ENCODE measurements at regions not wholly inside any gene's neighbourhood (a gene's known extent, or its start where the extent isn't known, plus 50 kb on each side); places are given as distances from the start of the nearest gene placed in this dataset.

- Histone ChIP-seq H3K79me2 (ENCODE audit: control insufficient read depth, insufficient read depth, low read length) (no peaks in the 10 kb centered on the region), H3K27ac (ENCODE audit: insufficient read depth, low read length) (no peak overlapping the region), H3K4me2 (ENCODE audit: extremely low read depth, insufficient read depth, low read length) (no peak overlapping the region), H3K9me3 (ENCODE audit: control insufficient read depth, insufficient read depth, low read depth, low read length) (no peaks in the 10 kb centered on the region), H3K4me3 (replicated peaks in 1 of 4; ENCODE audit: control extremely low read depth in 1 of 4, insufficient read depth in 1 of 4, low read depth in 3 of 4, low read length in 4 of 4) (no peak overlapping the region), H3K36me3 (ENCODE audit: control insufficient read depth, insufficient read depth, low read length) (no peaks in the 10 kb centered on the region), H2AFZ (ENCODE audit: low read length) (peak overlapping the region; percentile 44), H3K27me3 (ENCODE audit: control insufficient read depth, insufficient read depth, low read length) (no peaks in the 10 kb centered on the region), H3K9ac (ENCODE audit: insufficient read depth, low read length) (no peak overlapping the region), H4K20me1 (ENCODE audit: control insufficient read depth, extremely low read depth, insufficient read depth, low read length) (no peaks in the 10 kb centered on the region), H3K4me1 (ENCODE audit: control insufficient read depth, extremely low read depth, insufficient read depth, low read length) (no peaks in the 10 kb centered on the region)
- DNase-seq (ENCODE audit: low read depth in 2 of 2): peak in 1 of 2 donors; percentile 20
- TF ChIP-seq EZH2 (IDR thresholded peaks at IDR 0.05; ENCODE audit: low read length, missing control alignments) (no peak), CTCF (conservative IDR thresholded peaks at IDR 0.05 in 1 of 2, IDR thresholded peaks at IDR 0.05 in 1 of 2; ENCODE audit: low read depth in 1 of 2, low read length in 2 of 2) (no peak)
Measured at GRCh38 chr4:126441173-126442035, 1126.6 kb downstream of the FAT4 start.

DNA sequence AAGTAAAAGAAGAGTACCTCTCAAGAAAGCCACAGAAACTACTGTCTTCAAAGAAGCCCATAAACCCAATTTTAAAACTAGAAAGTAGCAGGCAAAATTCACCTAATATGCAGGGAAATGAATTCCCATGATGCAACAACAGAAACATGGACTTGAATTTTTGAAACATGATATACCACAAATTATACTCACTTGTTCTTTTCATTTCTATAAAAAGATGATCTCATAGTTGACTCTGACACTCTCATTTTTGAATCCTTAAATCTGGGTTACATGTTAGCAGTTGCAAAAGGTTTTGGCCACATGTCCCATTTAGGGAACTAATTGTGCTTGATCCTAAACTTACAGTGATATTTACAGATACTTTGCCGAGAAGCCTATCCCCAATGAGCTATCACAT lies 1130.8 kb downstream of the FAT4 start:
- TF ChIP-seq CTCF (conservative IDR thresholded peaks at IDR 0.05 in 1 of 2, IDR thresholded peaks at IDR 0.05 in 1 of 2; ENCODE audit: low read depth in 1 of 2, low read length in 2 of 2) (no peak), EZH2 (IDR thresholded peaks at IDR 0.05; ENCODE audit: low read length, missing control alignments) (no peak)
- H3K4me3 ChIP-seq (replicated peaks in 1 of 4; ENCODE audit: control extremely low read depth in 1 of 4, insufficient read depth in 1 of 4, low read depth in 3 of 4, low read length in 4 of 4): no peak overlapping the region

DNA sequence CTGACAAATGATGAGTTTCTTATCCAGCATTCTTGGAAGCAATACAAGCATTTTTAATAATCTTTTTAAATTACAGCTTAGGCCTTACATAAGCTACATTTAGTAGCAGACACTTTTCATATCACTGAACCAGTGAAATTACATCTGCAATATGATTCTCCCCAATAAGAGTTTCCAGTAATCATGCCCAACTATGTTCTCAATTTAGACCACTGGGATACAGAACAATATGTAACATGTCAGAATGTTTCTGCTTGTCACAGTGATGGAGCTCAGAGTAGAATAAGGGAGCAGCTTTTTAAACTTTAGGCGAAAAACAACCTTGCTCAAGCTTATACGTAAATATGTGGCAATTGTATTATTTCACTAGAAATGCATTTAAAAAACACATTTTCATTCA lies 1132.2 kb downstream of the FAT4 start:
- Histone ChIP-seq H3K9ac (ENCODE audit: insufficient read depth, low read length) (no peak overlapping the region), H3K27ac (ENCODE audit: insufficient read depth, low read length) (no peak overlapping the region), H2AFZ (ENCODE audit: low read length) (no peak overlapping the region), H3K4me1 (ENCODE audit: control insufficient read depth, extremely low read depth, insufficient read depth, low read length) (no peaks in the 10 kb centered on the region), H4K20me1 (ENCODE audit: control insufficient read depth, extremely low read depth, insufficient read depth, low read length) (no peaks in the 10 kb centered on the region), H3K36me3 (ENCODE audit: control insufficient read depth, insufficient read depth, low read length) (no peaks in the 10 kb centered on the region), H3K79me2 (ENCODE audit: control insufficient read depth, insufficient read depth, low read length) (no peaks in the 10 kb centered on the region), H3K4me3 (replicated peaks in 1 of 4; ENCODE audit: control extremely low read depth in 1 of 4, insufficient read depth in 1 of 4, low read depth in 3 of 4, low read length in 4 of 4) (no peak overlapping the region), H3K9me3 (ENCODE audit: control insufficient read depth, insufficient read depth, low read depth, low read length) (no peaks in the 10 kb centered on the region), H3K4me2 (ENCODE audit: extremely low read depth, insufficient read depth, low read length) (no peak overlapping the region), H3K27me3 (ENCODE audit: control insufficient read depth, insufficient read depth, low read length) (no peaks in the 10 kb centered on the region)
- TF ChIP-seq CTCF (conservative IDR thresholded peaks at IDR 0.05 in 1 of 2, IDR thresholded peaks at IDR 0.05 in 1 of 2; ENCODE audit: low read depth in 1 of 2, low read length in 2 of 2): no peak
- no peak for TF ChIP-seq EZH2 (IDR thresholded peaks at IDR 0.05; ENCODE audit: low read length, missing control alignments)
- no peak for DNase-seq (ENCODE audit: low read depth in 2 of 2)

More for the DNA sequence above, 1130.8 kb downstream of the FAT4 start:
- H3K79me2 ChIP-seq (ENCODE audit: control insufficient read depth, insufficient read depth, low read length): no peaks in the 10 kb centered on the region
- H3K27ac ChIP-seq (ENCODE audit: insufficient read depth, low read length): no peak overlapping the region
- no peak overlapping the region for H3K9ac ChIP-seq (ENCODE audit: insufficient read depth, low read length)
- no peaks in the 10 kb centered on the region for H3K9me3 ChIP-seq (ENCODE audit: control insufficient read depth, insufficient read depth, low read depth, low read length)
- no peak overlapping the region for H3K4me2 ChIP-seq (ENCODE audit: extremely low read depth, insufficient read depth, low read length)
- H3K4me1 ChIP-seq (ENCODE audit: control insufficient read depth, extremely low read depth, insufficient read depth, low read length): no peaks in the 10 kb centered on the region
- DNase-seq (ENCODE audit: low read depth in 2 of 2): peak in 1 of 2 donors; percentile 55
- no peak overlapping the region for H2AFZ ChIP-seq (ENCODE audit: low read length)
- no peaks in the 10 kb centered on the region for H3K36me3 ChIP-seq (ENCODE audit: control insufficient read depth, insufficient read depth, low read length)
- H3K27me3 ChIP-seq (ENCODE audit: control insufficient read depth, insufficient read depth, low read length): no peaks in the 10 kb centered on the region
- no peaks in the 10 kb centered on the region for H4K20me1 ChIP-seq (ENCODE audit: control insufficient read depth, extremely low read depth, insufficient read depth, low read length)

Data from fibroblast of lung (primary cell).